NOMO-1 treated with DMSO at 0.1 percent for 48 hours (cell line): ENCODE measurements at regions not wholly inside any gene's neighbourhood (a gene's known extent, or its start where the extent isn't known, plus 50 kb on each side); places are given as distances from the start of the nearest gene placed in this dataset.

Experiments used
- DNase-seq: peaks from one replicate; lab custom pipeline; 2025; ENCODE audit not compliant: unreplicated experiment; lab: John Stamatoyannopoulos, UW

DNA sequence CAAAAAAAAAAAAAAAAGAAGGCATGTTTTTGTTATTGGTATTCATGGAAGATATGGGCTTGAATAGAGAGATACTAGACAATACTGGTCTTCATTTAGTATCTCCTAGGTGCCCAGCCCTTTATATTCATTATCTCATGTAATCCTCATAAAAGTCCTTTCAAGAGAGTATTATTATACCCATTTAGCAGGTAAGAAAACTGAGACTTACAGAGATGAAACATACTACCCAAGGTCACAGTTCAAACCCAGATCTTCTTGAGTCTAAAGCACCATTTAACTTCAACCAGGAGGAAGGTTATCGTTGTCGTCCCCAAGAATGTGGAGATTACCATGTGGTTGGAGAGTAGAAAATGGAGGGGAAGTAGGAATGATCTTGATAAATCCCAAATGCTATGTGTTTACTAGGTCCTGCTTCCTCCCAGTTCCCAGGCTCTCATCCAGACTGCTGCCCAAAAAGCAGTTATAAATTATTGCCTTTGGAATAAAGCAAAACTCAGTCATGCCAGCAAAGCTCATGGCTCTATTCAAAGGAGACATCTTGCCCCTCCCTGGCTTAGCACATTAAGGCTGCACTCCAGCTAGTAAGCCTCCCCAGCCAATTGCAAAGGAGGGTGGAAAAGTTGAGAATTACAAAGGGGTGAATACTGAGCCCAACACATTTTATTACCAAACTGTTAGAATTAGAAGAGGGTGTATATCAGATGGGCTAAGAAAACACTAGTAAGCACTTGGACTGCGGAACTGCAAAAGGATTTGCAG, 163.9 kb downstream of the PIK3R1 start:
- DNase-seq, result no peak

GRCh38 chr5:68380078-68380477, 164.5 kb downstream of the PIK3R1 start:
- no peak for DNase-seq

DNA sequence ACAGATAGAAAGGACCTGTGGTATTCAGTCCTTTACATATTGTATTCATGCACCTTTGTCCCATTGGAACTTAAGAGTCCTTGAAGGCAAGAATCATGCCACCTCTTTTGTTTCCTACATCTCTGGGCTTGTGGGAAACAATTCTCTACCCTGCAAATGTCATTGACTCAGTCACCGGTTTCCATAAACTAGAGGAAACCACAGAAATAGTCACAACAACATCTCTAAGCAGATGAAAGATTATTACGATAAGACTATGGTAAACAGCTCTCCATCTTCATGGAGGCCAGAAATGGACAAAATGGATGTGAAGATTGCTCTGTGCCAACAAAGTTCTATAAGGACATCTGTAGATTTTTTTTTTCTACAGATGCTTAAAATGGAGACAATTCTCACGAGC, 165.5 kb downstream of the PIK3R1 start:
- no peak for DNase-seq

- DNase-seq, result no peak
Observed at GRCh38 chr5:68381909-68382308, 166.4 kb downstream of the PIK3R1 start.

DNA sequence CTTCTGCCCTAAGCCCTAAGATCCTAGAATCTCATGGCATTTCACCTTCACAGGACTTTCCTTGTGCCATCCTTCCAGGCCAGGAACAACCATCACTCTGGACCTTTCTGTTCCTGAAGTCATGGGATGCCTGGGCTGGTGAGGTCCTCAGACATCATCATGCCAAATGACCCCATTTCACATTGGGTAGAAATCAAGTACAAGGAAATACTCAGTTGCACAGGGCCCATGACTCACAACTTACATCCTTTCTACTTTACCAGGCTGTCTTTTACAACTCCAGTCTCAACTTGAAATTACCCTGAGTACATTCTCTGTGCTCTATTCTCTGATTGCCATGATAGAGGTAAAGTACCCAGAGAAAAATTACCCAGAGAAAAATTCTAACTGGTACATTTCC, 167.1 kb downstream of the PIK3R1 start:
- DNase-seq, result no peak

- no peak for DNase-seq
Observed at GRCh38 chr5:68383888-68384310, 168.3 kb downstream of the PIK3R1 start.

DNA sequence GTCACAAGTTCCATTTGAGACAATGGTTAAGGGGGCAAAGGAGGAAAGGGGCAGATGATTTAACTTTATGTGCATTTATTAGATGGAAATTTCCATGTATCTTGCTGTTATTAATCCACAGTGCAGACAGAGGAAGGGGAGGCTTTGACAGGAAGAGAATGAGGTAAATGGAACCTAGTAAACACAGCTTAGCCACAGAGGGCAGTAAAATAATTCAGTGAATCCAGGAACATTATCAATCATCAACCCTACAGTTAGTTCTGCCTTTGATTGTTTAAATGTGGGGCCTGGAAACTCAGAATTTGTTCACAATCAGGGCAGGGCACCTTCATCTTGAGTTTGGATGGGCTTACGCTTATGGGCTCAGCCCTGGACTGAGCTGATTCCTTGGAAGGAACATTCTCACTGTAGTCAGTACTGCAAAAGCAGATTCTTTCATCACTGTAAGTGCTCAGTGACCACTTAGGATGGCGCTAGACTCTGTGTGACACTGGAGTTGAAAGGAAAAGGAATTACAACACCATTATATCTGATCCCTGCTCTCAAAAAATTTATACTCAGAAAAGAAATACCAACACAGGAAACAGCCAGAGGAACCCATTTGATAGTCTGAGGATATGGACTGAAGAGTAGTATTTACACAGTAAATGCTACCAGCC, 169.5 kb downstream of the PIK3R1 start:
- DNase-seq, result no peak

DNA sequence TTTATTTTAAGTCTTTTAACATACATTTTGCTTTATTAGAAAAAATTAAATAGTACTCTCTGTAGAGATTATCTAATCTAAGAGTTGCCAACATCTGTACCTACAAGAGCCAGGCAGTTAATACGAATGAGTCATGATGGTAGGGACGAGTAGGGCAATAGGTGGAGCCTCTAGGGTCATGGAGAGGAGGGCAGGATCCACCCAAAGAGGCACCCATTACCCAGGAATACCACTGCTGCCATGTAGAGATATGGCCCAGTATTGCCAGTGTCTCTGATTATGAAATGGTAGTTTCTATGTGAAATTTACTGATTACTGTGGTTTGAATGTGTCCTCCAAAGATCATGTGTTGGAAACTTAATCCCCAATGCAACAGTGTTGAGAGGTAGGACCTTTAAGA, 170.4 kb downstream of the PIK3R1 start:
- DNase-seq, result no peak

- DNase-seq, result no peak
Observed at GRCh38 chr5:68387074-68387796, 171.7 kb downstream of the PIK3R1 start.

GRCh38 chr5:68389618-68390017, 174.1 kb downstream of the PIK3R1 start:
- no peak for DNase-seq

GRCh38 chr5:68392617-68393016, 177.1 kb downstream of the PIK3R1 start:
- DNase-seq, result no peak

GRCh38 chr5:68395302-68395701, 179.7 kb downstream of the PIK3R1 start:
- no peak for DNase-seq

DNA sequence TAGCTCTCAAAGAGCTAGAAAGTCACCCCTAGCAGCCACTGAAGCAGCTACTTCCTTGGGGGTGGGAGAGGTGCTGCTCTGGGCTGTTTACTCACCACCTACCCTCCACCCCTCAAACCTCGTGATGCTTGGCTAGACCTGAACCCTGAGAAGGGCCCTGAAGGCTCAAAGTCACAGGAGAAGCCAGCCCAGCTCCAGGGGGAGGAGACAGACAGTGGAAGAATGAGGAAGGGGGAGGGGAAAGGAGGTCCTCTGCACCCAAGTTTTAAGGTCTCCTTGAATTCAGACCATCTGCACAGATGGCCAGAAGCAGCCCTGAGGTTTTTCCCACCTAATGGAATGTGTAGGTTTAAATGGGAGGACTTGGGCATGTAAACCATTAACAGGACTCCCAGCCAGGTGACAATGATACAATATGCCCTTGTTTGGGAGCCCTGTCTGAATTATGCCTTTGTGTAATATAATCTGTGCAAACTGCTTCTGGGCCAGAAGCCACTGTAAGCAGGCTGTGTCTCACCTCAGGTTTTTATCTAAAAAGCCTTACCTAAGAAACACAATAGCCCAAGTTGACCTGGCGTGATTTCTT, 180.5 kb downstream of the PIK3R1 start:
- DNase-seq, result no peak

- DNase-seq, result no peak
Observed at GRCh38 chr5:68396722-68397121, 181.2 kb downstream of the PIK3R1 start.

GRCh38 chr5:68398146-68398812, 182.7 kb downstream of the PIK3R1 start:
- DNase-seq, result no peak

GRCh38 chr5:68403301-68403700, 187.7 kb downstream of the PIK3R1 start:
- no peak for DNase-seq

DNA sequence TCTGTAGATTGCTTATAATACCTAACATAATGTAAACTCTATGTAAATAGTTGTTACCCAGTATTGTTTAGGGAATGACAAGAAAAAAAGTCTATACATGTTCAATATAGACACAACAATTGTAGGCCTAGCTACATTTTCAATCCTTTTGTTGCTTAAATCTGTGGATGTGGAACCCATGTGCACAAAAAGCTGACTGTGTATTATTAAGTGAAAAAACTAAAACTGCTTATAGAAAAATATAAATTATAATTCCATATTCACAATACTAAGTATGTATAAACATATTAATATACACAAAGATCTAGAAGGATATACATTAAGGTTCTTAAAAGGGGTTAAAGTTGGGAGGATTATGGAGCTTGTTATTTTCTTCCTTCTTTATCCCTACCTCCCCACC, 188.7 kb downstream of the PIK3R1 start:
- no peak for DNase-seq

GRCh38 chr5:68405026-68405684, 189.6 kb downstream of the PIK3R1 start:
- no peak for DNase-seq

DNA sequence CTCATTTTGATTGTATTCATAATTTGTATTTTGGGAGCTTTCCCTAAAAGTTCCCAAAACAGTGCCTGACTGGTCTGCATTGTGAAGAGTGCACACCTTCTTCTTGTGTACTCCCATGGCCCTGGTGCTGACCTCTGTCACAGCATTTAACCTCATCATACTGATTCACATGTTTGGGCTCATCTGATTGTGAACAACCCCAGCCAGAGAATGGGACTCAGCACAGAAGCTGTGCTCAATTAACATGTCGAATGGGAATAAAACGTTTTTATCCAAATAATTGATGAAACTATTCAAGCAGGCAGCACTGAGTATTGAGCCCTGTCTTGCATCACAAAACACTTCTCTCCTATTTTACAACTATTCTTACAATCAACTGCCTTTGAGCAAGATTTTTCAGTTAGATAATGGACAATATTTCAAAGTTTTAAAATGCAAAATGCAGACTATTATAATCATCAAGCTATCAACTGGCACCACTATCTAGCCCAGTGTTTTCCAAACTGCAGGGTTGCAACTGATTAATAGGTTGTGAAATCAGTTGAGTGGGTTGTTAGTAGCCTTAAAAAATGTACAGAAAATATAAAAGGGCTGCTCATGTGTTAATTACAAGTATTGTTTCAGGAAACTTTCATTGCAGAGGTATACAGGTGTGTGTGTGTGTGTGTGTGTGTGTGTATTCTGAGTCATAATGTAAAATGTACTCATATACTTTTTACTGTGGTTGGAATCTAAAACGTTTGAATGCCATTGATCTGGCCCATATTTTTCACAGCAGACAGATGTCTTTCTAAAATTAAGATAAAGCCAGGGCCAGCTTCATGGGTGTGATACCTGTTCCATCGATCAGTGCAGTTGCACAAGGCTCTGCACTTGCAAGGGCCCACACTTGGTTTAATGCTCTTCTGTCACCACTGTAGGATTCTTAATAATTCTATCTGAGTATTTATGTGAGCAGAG, 190.5 kb downstream of the PIK3R1 start:
- no peak for DNase-seq
